ENCODE measurements at regions not wholly inside any gene's neighbourhood (a gene's known extent, or its start where the extent isn't known, plus 50 kb on each side); places are given as distances from the start of the nearest gene placed in this dataset.

DNA sequence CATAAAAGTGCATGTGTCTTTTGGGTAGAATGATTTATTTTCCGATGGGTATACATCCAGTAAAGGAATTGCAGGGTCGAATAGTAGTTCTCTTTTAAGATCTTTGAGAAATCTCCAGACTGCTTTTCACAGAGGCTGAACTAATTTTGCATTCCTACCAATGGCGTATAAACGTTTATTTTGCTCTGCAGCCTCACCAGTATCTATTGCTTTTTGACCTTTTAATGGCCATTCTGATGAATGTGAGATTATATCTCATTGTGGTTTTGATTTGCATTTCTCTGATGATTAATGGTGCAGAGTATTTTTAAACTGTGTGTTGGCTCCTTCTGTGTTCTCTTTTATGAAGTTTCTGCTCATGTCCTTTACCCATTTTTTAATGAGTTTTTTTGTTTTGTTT lies 1020.1 kb downstream of the NXPH1 start:
- H3K9me3 Mint-ChIP-seq (ENCODE audit: unreplicated experiment) = peaks cover 2% of the 10 kb centered on the region
- Histone ChIP-seq H3K27me3 (ENCODE audit: insufficient read depth, low read length) (no peaks in the 10 kb centered on the region), H3K79me2 (ENCODE audit: insufficient read depth, low read length) (no peaks in the 10 kb centered on the region), H4K20me1 (ENCODE audit: insufficient read depth, low read length) (no peaks in the 10 kb centered on the region), H3K9ac (ENCODE audit: low read length) (no peak overlapping the region), H3K4me3 (ENCODE audit: insufficient read depth, low read depth, low read length) (no peak overlapping the region), H3K4me1 (ENCODE audit: insufficient read depth, low read length) (no peaks in the 10 kb centered on the region), H3K9me3 (ENCODE audit: insufficient read depth, low read depth, low read length) (no peaks in the 10 kb centered on the region), H3K27ac (ENCODE audit: low read depth, low read length) (no peak overlapping the region), H3K4me2 (ENCODE audit: low read length) (no peak overlapping the region), H2AFZ (ENCODE audit: low read depth, low read length) (no peak overlapping the region), H3K36me3 (ENCODE audit: insufficient read depth, low read length) (no peaks in the 10 kb centered on the region)
- TF ChIP-seq CTCF (IDR thresholded peaks at IDR 0.05; ENCODE audit: insufficient read depth, low read depth, low read length) (no peak), EZH2 (IDR thresholded peaks at IDR 0.05; ENCODE audit: insufficient read depth, low read length) (no peak)
- no peak overlapping the region for H3K4me3 Mint-ChIP-seq (ENCODE audit: unreplicated experiment)
- H3K27me3 Mint-ChIP-seq (ENCODE audit: low read depth, unreplicated experiment) = no peaks in the 10 kb centered on the region
- peak; percentile 67 for DNase-seq (ENCODE audit: low read depth)
- H3K27ac Mint-ChIP-seq (ENCODE audit: unreplicated experiment) = no peak overlapping the region
- no peak for FAIRE-seq
- no peaks in the 10 kb centered on the region for H3K4me1 Mint-ChIP-seq (ENCODE audit: low read depth, unreplicated experiment)
- no peaks in the 10 kb centered on the region for H3K36me3 Mint-ChIP-seq (ENCODE audit: low read depth, unreplicated experiment)

GRCh38 chr7:9488555-9488954 lies 1055.1 kb downstream of the NXPH1 start:
- TF ChIP-seq CTCF (IDR thresholded peaks at IDR 0.05; ENCODE audit: insufficient read depth, low read depth, low read length) (no peak), EZH2 (IDR thresholded peaks at IDR 0.05; ENCODE audit: insufficient read depth, low read length) (no peak)
- H3K4me1 Mint-ChIP-seq (ENCODE audit: low read depth, unreplicated experiment) = peaks cover 30% of the 10 kb centered on the region
- H3K4me3 ChIP-seq (ENCODE audit: insufficient read depth, low read depth, low read length) = no peak overlapping the region
- no peaks in the 10 kb centered on the region for H3K9me3 ChIP-seq (ENCODE audit: insufficient read depth, low read depth, low read length)
- H3K27me3 Mint-ChIP-seq (ENCODE audit: low read depth, unreplicated experiment) = no peaks in the 10 kb centered on the region
- no peaks in the 10 kb centered on the region for H3K36me3 Mint-ChIP-seq (ENCODE audit: low read depth, unreplicated experiment)
- no peak overlapping the region for H3K4me3 Mint-ChIP-seq (ENCODE audit: unreplicated experiment)
- peak overlapping the region; percentile 91 for H3K27ac Mint-ChIP-seq (ENCODE audit: unreplicated experiment)
- H3K4me1 ChIP-seq (ENCODE audit: insufficient read depth, low read length) = peaks cover 9% of the 10 kb centered on the region
- peak overlapping the region; percentile 63 for H3K4me2 ChIP-seq (ENCODE audit: low read length)
- peak overlapping the region; percentile 41 for H3K27ac ChIP-seq (ENCODE audit: low read depth, low read length)
- FAIRE-seq (peak; percentile 52), DNase-seq (ENCODE audit: low read depth) (peak; percentile 87)
- H3K27me3 ChIP-seq (ENCODE audit: insufficient read depth, low read length) = no peaks in the 10 kb centered on the region
- H3K79me2 ChIP-seq (ENCODE audit: insufficient read depth, low read length) = no peaks in the 10 kb centered on the region
- peaks cover 5% of the 10 kb centered on the region for H3K9me3 Mint-ChIP-seq (ENCODE audit: unreplicated experiment)
- no peak overlapping the region for H2AFZ ChIP-seq (ENCODE audit: low read depth, low read length)
- H3K9ac ChIP-seq (ENCODE audit: low read length) = no peak overlapping the region
- no peaks in the 10 kb centered on the region for H3K36me3 ChIP-seq (ENCODE audit: insufficient read depth, low read length)
- H4K20me1 ChIP-seq (ENCODE audit: insufficient read depth, low read length) = no peaks in the 10 kb centered on the region

DNA sequence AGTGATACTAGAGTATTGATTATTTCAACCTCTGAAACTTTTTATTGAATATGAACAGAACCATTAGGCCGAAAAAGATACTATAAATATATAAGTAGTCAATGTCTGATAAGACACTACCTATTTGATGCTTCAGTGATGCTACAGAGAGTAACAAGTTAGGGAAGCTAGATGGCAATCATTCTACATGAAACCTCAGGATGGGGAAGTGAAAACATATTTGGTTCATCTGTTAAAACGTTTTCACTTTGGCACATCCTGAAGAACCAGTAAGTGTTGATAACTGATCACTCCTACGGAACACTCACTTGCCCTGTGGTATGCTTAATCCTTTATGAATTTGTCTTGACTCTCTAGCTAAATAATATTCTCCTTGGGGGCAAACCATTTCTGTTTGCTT lies 1064.9 kb downstream of the NXPH1 start:
- no peak for FAIRE-seq

More for the DNA sequence above, 1064.9 kb downstream of the NXPH1 start:
- Histone ChIP-seq H4K20me1 (ENCODE audit: insufficient read depth, low read length) (no peaks in the 10 kb centered on the region), H3K4me1 (ENCODE audit: insufficient read depth, low read length) (no peaks in the 10 kb centered on the region), H3K4me3 (ENCODE audit: insufficient read depth, low read depth, low read length) (no peak overlapping the region), H3K27ac (ENCODE audit: low read depth, low read length) (no peak overlapping the region), H3K27me3 (ENCODE audit: insufficient read depth, low read length) (no peaks in the 10 kb centered on the region), H2AFZ (ENCODE audit: low read depth, low read length) (no peak overlapping the region), H3K9ac (ENCODE audit: low read length) (no peak overlapping the region), H3K36me3 (ENCODE audit: insufficient read depth, low read length) (no peaks in the 10 kb centered on the region), H3K4me2 (ENCODE audit: low read length) (no peak overlapping the region), H3K79me2 (ENCODE audit: insufficient read depth, low read length) (no peaks in the 10 kb centered on the region), H3K9me3 (ENCODE audit: insufficient read depth, low read depth, low read length) (no peaks in the 10 kb centered on the region)
- no peak overlapping the region for H3K27ac Mint-ChIP-seq (ENCODE audit: unreplicated experiment)
- no peaks in the 10 kb centered on the region for H3K36me3 Mint-ChIP-seq (ENCODE audit: low read depth, unreplicated experiment)
- H3K4me1 Mint-ChIP-seq (ENCODE audit: low read depth, unreplicated experiment) = no peaks in the 10 kb centered on the region
- no peak for DNase-seq (ENCODE audit: low read depth)
- H3K9me3 Mint-ChIP-seq (ENCODE audit: unreplicated experiment) = no peaks in the 10 kb centered on the region
- no peak for TF ChIP-seq CTCF (IDR thresholded peaks at IDR 0.05; ENCODE audit: insufficient read depth, low read depth, low read length)
- TF ChIP-seq EZH2 (IDR thresholded peaks at IDR 0.05; ENCODE audit: insufficient read depth, low read length) = no peak
- H3K4me3 Mint-ChIP-seq (ENCODE audit: unreplicated experiment) = no peak overlapping the region
- no peaks in the 10 kb centered on the region for H3K27me3 Mint-ChIP-seq (ENCODE audit: low read depth, unreplicated experiment)

Measured in astrocyte (in vitro differentiated cells and primary cell).